ENCODE measurements at regions not wholly inside any gene's neighbourhood (a gene's known extent, or its start where the extent isn't known, plus 50 kb on each side); places are given as distances from the start of the nearest gene placed in this dataset.

GRCh38 chr1:58971629-58972140 is 187.8 kb upstream of the JUN start:
- no peak for TF ChIP-seq MAX (IDR thresholded peaks at IDR 0.05; ENCODE audit: low read depth, low read length)
- TF ChIP-seq CTCF (IDR thresholded peaks at IDR 0.05; ENCODE audit: low read depth, low read length) = no peak
- no peak for TF ChIP-seq POLR2A (IDR thresholded peaks at IDR 0.05; ENCODE audit: extremely low read depth, insufficient read length)

All from NB4 (cell line).